ENCODE measurements at regions not wholly inside any gene's neighbourhood (a gene's known extent, or its start where the extent isn't known, plus 50 kb on each side); places are given as distances from the start of the nearest gene placed in this dataset.

DNA sequence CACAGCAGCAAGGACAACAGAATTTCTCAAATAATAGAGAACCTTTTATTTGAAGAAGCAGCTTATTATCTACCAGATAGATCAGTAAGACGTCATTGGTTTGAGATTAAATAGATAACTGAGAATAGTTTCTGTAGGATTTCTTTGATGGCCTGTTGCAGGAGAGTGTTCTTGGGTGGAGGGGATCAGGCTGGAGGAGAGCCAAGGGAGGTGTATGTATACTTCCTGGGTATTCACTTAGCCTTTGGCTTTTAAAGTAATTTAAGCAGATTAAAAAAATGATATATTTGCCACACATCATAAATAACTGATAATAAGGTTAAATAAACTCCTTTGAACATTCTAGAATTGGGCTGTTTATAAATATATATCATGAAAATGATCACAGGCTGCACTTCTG lies 486.1 kb upstream of the IGFBP3 start:
- Histone ChIP-seq H3K4me3 (ENCODE audit: low read length, poor library complexity, severe bottlenecking) (no peak overlapping the region), H4K20me1 (ENCODE audit: insufficient read depth, low read length, poor library complexity, severe bottlenecking) (no peaks in the 10 kb centered on the region), H3K9me3 (ENCODE audit: insufficient read depth, low read depth, low read length) (no peaks in the 10 kb centered on the region), H3K9me2 (replicated peaks; ENCODE audit: low read depth, low read length) (no peaks in the 10 kb centered on the region), H3K4me1 (ENCODE audit: insufficient read depth, low read length, poor library complexity, severe bottlenecking) (no peaks in the 10 kb centered on the region), H3K9ac (ENCODE audit: low read depth, low read length, poor library complexity, severe bottlenecking) (no peak overlapping the region), H3K4me2 (ENCODE audit: low read depth, low read length, poor library complexity, severe bottlenecking) (no peak overlapping the region), H3F3A (ENCODE audit: low read depth) (no peaks in the 10 kb centered on the region), H3K36me3 (ENCODE audit: insufficient read depth, low read length) (no peaks in the 10 kb centered on the region), H2AFZ (ENCODE audit: low read length) (no peak overlapping the region), H3K79me2 (ENCODE audit: insufficient read depth, low read length) (no peaks in the 10 kb centered on the region), H3K27me3 (ENCODE audit: insufficient read depth, low read length, poor library complexity, severe bottlenecking) (no peaks in the 10 kb centered on the region)
- TF ChIP-seq EZH2phosphoT487 (IDR thresholded peaks at IDR 0.05; ENCODE audit: borderline replicate concordance), result no peak
- TF ChIP-seq CTCF (conservative IDR thresholded peaks at IDR 0.05; ENCODE audit: low read length), result no peak

GRCh38 chr7:46397591-46397990 lies 476.5 kb upstream of the IGFBP3 start:
- Histone ChIP-seq H3K4me1 (ENCODE audit: insufficient read depth, low read length, poor library complexity, severe bottlenecking) (no peaks in the 10 kb centered on the region), H3K9me2 (replicated peaks; ENCODE audit: low read depth, low read length) (no peaks in the 10 kb centered on the region; the same call in 1 of the 2 replicates), H3K9ac (ENCODE audit: low read depth, low read length, poor library complexity, severe bottlenecking) (no peak overlapping the region), H3K4me2 (ENCODE audit: low read depth, low read length, poor library complexity, severe bottlenecking) (no peak overlapping the region), H3K27me3 (ENCODE audit: insufficient read depth, low read length, poor library complexity, severe bottlenecking) (no peaks in the 10 kb centered on the region), H4K20me1 (ENCODE audit: insufficient read depth, low read length, poor library complexity, severe bottlenecking) (no peaks in the 10 kb centered on the region), H3K36me3 (ENCODE audit: insufficient read depth, low read length) (no peaks in the 10 kb centered on the region), H3K79me2 (ENCODE audit: insufficient read depth, low read length) (no peaks in the 10 kb centered on the region), H3K9me3 (ENCODE audit: insufficient read depth, low read depth, low read length) (no peaks in the 10 kb centered on the region), H2AFZ (ENCODE audit: low read length) (no peak overlapping the region), H3F3A (ENCODE audit: low read depth) (no peaks in the 10 kb centered on the region), H3K4me3 (ENCODE audit: low read length, poor library complexity, severe bottlenecking) (no peak overlapping the region)
- TF ChIP-seq CTCF (conservative IDR thresholded peaks at IDR 0.05; ENCODE audit: low read length) (no peak), EZH2phosphoT487 (IDR thresholded peaks at IDR 0.05; ENCODE audit: borderline replicate concordance) (no peak)

DNA sequence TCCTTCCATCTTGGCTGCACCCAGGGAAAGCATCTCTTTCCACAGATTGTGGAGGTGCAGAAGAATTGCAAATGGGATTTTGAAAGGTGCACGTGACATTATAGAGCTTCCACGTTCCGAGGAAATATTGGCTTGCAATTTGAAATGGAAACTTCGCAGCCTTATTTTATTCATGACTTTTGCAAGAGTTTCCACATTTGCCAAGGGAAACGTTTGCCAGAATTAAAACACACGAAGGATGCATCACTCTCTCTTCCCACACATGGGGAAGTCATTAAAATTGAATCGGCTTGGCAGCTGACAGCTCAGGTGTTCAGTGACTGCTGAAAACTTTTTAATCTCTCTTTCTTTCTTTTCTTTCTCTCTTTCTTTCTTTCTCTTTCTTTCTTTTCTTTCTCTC lies 475.4 kb upstream of the IGFBP3 start:
- no peaks in the 10 kb centered on the region for H3K27me3 ChIP-seq (ENCODE audit: insufficient read depth, low read length, poor library complexity, severe bottlenecking)
- no peaks in the 10 kb centered on the region for H3K9me3 ChIP-seq (ENCODE audit: insufficient read depth, low read depth, low read length)
- no peak overlapping the region for H3K9ac ChIP-seq (ENCODE audit: low read depth, low read length, poor library complexity, severe bottlenecking)
- no peaks in the 10 kb centered on the region for H3K79me2 ChIP-seq (ENCODE audit: insufficient read depth, low read length)
- H3K4me2 ChIP-seq (ENCODE audit: low read depth, low read length, poor library complexity, severe bottlenecking), result no peak overlapping the region
- H4K20me1 ChIP-seq (ENCODE audit: insufficient read depth, low read length, poor library complexity, severe bottlenecking), result no peaks in the 10 kb centered on the region
- no peaks in the 10 kb centered on the region for H3F3A ChIP-seq (ENCODE audit: low read depth)
- H3K36me3 ChIP-seq (ENCODE audit: insufficient read depth, low read length), result no peaks in the 10 kb centered on the region
- no peak for TF ChIP-seq EZH2phosphoT487 (IDR thresholded peaks at IDR 0.05; ENCODE audit: borderline replicate concordance)
- TF ChIP-seq CTCF (conservative IDR thresholded peaks at IDR 0.05; ENCODE audit: low read length), result no peak
- no peaks in the 10 kb centered on the region for H3K4me1 ChIP-seq (ENCODE audit: insufficient read depth, low read length, poor library complexity, severe bottlenecking)
- no peak overlapping the region for H3K4me3 ChIP-seq (ENCODE audit: low read length, poor library complexity, severe bottlenecking)
- H3K9me2 ChIP-seq (replicated peaks; ENCODE audit: low read depth, low read length), result no peaks in the 10 kb centered on the region; the same call in 1 of the 2 replicates
- H2AFZ ChIP-seq (ENCODE audit: low read length), result no peak overlapping the region
